KOPT-K1 (cell line): ENCODE measurements at regions not wholly inside any gene's neighbourhood (a gene's known extent, or its start where the extent isn't known, plus 50 kb on each side); places are given as distances from the start of the nearest gene placed in this dataset.
"Not testable (repeated sequence)": the region's sequence is repeated elsewhere in the genome, so short reads cannot be mapped to it uniquely, and the experiment has no call there.

ENCODE experiments used
- H3K27ac ChIP-seq: fragments of 200-600 bp; sonication (generic); 2 replicates; pipeline ENCODE4 v1.5.1; 2016; ENCODE audit warnings: antibody characterized with exemption, mild to moderate bottlenecking, low read depth, low read length; ENCODE audit not compliant: poor library complexity, severe bottlenecking
- H3K36me3 ChIP-seq: fragments of 200-600 bp; sonication (generic); 2 replicates; pipeline ENCODE4 v1.5.1; 2017; ENCODE audit warnings: antibody characterized with exemption, mild to moderate bottlenecking, low read length, moderate library complexity; ENCODE audit not compliant: insufficient read depth
- H3K9me3 ChIP-seq: fragments of 200-600 bp; sonication (generic); 2 replicates; pipeline ENCODE4 v1.5.1; 2017; ENCODE audit warnings: antibody characterized with exemption, low read length, mild to moderate bottlenecking; ENCODE audit not compliant: insufficient read depth, poor library complexity, severe bottlenecking

- H3K27ac ChIP-seq = no peak overlapping the region
- no peaks in the 10 kb centered on the region for H3K9me3 ChIP-seq
- no peaks in the 10 kb centered on the region for H3K36me3 ChIP-seq
Measured at GRCh38 chr5:100188778-100189177, 346.4 kb upstream of the FAM174A start.

GRCh38 chr5:100188339-100188738 is 346.8 kb upstream of the FAM174A start:
- no peak overlapping the region for H3K27ac ChIP-seq
- no peaks in the 10 kb centered on the region for H3K36me3 ChIP-seq

GRCh38 chr5:100186181-100186580 is 349.0 kb upstream of the FAM174A start:
- no peaks in the 10 kb centered on the region for H3K36me3 ChIP-seq
- H3K27ac ChIP-seq = no peak overlapping the region
- no peaks in the 10 kb centered on the region for H3K9me3 ChIP-seq

More at GRCh38 chr5:100188339-100188738, 346.8 kb upstream of the FAM174A start:
- no peaks in the 10 kb centered on the region for H3K9me3 ChIP-seq

GRCh38 chr5:100182402-100182801 is 352.8 kb upstream of the FAM174A start:
- H3K27ac ChIP-seq = no peak overlapping the region
- no peaks in the 10 kb centered on the region for H3K36me3 ChIP-seq
- H3K9me3 ChIP-seq = no peaks in the 10 kb centered on the region

GRCh38 chr5:100175346-100175745 is 359.8 kb upstream of the FAM174A start:
- H3K36me3 ChIP-seq = no peaks in the 10 kb centered on the region
- H3K27ac ChIP-seq = no peak overlapping the region
- no peaks in the 10 kb centered on the region for H3K9me3 ChIP-seq

- peaks cover 7% of the 10 kb centered on the region for H3K9me3 ChIP-seq
- H3K27ac ChIP-seq = no peak overlapping the region
- no peaks in the 10 kb centered on the region for H3K36me3 ChIP-seq
Measured at GRCh38 chr5:100165309-100165708, 369.9 kb upstream of the FAM174A start.

GRCh38 chr5:100161868-100162267 is 373.3 kb upstream of the FAM174A start:
- peaks cover 7% of the 10 kb centered on the region for H3K9me3 ChIP-seq
- no peak overlapping the region for H3K27ac ChIP-seq
- H3K36me3 ChIP-seq = no peaks in the 10 kb centered on the region

GRCh38 chr5:100157066-100157465 is 378.1 kb upstream of the FAM174A start:
- no peaks in the 10 kb centered on the region for H3K36me3 ChIP-seq
- H3K27ac ChIP-seq = no peak overlapping the region
- peaks cover 4% of the 10 kb centered on the region for H3K9me3 ChIP-seq

- H3K9me3 ChIP-seq = no peaks in the 10 kb centered on the region
- H3K27ac ChIP-seq = no peak overlapping the region
- no peaks in the 10 kb centered on the region for H3K36me3 ChIP-seq
Measured at GRCh38 chr5:100148239-100148638, 386.9 kb upstream of the FAM174A start.

GRCh38 chr5:100142607-100143006 is 392.6 kb upstream of the FAM174A start:
- no peaks in the 10 kb centered on the region for H3K9me3 ChIP-seq
- no peaks in the 10 kb centered on the region for H3K36me3 ChIP-seq
- H3K27ac ChIP-seq = no peak overlapping the region

GRCh38 chr5:100131161-100131560 is 404.0 kb upstream of the FAM174A start:
- no peaks in the 10 kb centered on the region for H3K36me3 ChIP-seq
- H3K9me3 ChIP-seq = no peaks in the 10 kb centered on the region
- H3K27ac ChIP-seq = no peak overlapping the region

GRCh38 chr5:100130307-100130706 is 404.9 kb upstream of the FAM174A start:
- no peak overlapping the region for H3K27ac ChIP-seq
- H3K9me3 ChIP-seq = no peaks in the 10 kb centered on the region
- H3K36me3 ChIP-seq = no peaks in the 10 kb centered on the region

GRCh38 chr5:100119903-100120302 is 415.3 kb upstream of the FAM174A start:
- Histone ChIP-seq H3K27ac (no peak overlapping the region), H3K9me3 (no peaks in the 10 kb centered on the region), H3K36me3 (no peaks in the 10 kb centered on the region)

- Histone ChIP-seq H3K9me3 (peaks cover 9% of the 10 kb centered on the region), H3K27ac (no peak overlapping the region), H3K36me3 (no peaks in the 10 kb centered on the region)
Measured at GRCh38 chr5:100110497-100110896, 424.7 kb upstream of the FAM174A start.

- Histone ChIP-seq H3K36me3 (no peaks in the 10 kb centered on the region), H3K9me3 (peaks cover 9% of the 10 kb centered on the region), H3K27ac (no peak overlapping the region)
Measured at GRCh38 chr5:100108883-100109282, 426.3 kb upstream of the FAM174A start.

- not testable (repeated sequence) for H3K36me3 ChIP-seq, H3K27ac ChIP-seq, H3K9me3 ChIP-seq
Measured at GRCh38 chr5:100103592-100104119, 431.5 kb upstream of the FAM174A start.
